Esophagus squamous epithelium (tissue), 5 donors: ENCODE measurements at regions not wholly inside any gene's neighbourhood (a gene's known extent, or its start where the extent isn't known, plus 50 kb on each side); places are given as distances from the start of the nearest gene placed in this dataset.
A peak's percentile ranks its signal among the peaks of the same experiment; 100 is the strongest.

Experiments
- DNase-seq: peaks from one replicate; lab custom pipeline; 2025; lab: John Stamatoyannopoulos, UW
- H3K27ac ChIP-seq, 4 donors: fragments of 200-600 bp; sonication (generic); one replicate each; pipeline ENCODE4 v1.5.1; 2016 to 2019; ENCODE audit warnings: mild to moderate bottlenecking in 1 of 4
- H3K27me3 ChIP-seq, 4 donors: fragments of 200-600 bp; sonication (generic); 1 replicate in 3 of 4; 2 replicates in 1 of 4; pipeline versions ENCODE4 v1.5.1 to v1.6.0; 2017 to 2021; ENCODE audit warnings: antibody characterized with exemption in 1 of 4
- H3K36me3 ChIP-seq, 3 donors: fragments of 200-600 bp; sonication (generic); one replicate each; pipeline ENCODE4 v1.5.1; 2016 to 2019
- H3K4me1 ChIP-seq, 3 donors: fragments of 200-600 bp; sonication (generic); one replicate each; pipeline ENCODE4 v1.5.1; 2017 to 2019
- H3K4me3 ChIP-seq, 4 donors: fragments of 200-600 bp; sonication (generic); 1 replicate in 3 of 4; 2 replicates in 1 of 4; pipeline ENCODE4 v1.5.1; 2016 to 2019; ENCODE audit warnings: mild to moderate bottlenecking in 2 of 4, moderate library complexity in 1 of 4
- H3K9me3 ChIP-seq, 3 donors: fragments of 200-600 bp; sonication (generic); one replicate each; pipeline ENCODE4 v1.5.1; 2016 to 2019
- CTCF ChIP-seq, 6 experiments: fragments of 450-650 bp in 4 of 6; fragments of 200-600 bp in 2 of 6; sonication (generic) in 2 of 6; IDR thresholded peaks; one replicate each; pipeline ENCODE4 v1.5.1; 2016 to 2019; ENCODE audit warnings: antibody characterized with exemption in 6 of 6, mild to moderate bottlenecking in 4 of 6, moderate library complexity in 4 of 6
- POLR2A ChIP-seq, 4 donors: fragments of 450-650 bp; IDR thresholded peaks; one replicate each; pipeline ENCODE4 v1.6.1; 2017; ENCODE audit warnings: antibody characterized with exemption in 4 of 4, mild to moderate bottlenecking in 4 of 4, moderate library complexity in 3 of 4
- WGBS, 2 donors: methylation state at CpG; one replicate each; pipeline ENCODE4 v1.1.5; 2018; 5-methylcytosine and 5-hydroxymethylcytosine counted together
- intact Hi-C: fragments of 100-400 bp; cut with DNase I; formaldehyde crosslinking; loops from one replicate; pipeline ENCODE4 v1.15.0; 2022
- donor health status: DM: yes; HTN: yes; CAD: no.

- DNase-seq = peak; percentile 41
Measured at GRCh38 chr1:244970236-244970743, 105.9 kb upstream of the HNRNPU start.

GRCh38 chr1:244969355-244970235 lies 105.3 kb upstream of the HNRNPU start:
- no peaks in the 10 kb centered on the region for H3K36me3 ChIP-seq
- DNase-seq = peak; percentile 33

More at GRCh38 chr1:244970236-244970743, 105.9 kb upstream of the HNRNPU start:
- peak overlapping the region; percentile 99 to 100 (median 100) for H3K27ac ChIP-seq
- H3K36me3 ChIP-seq = no peaks in the 10 kb centered on the region
- peak overlapping the region; percentile 70 to 94 (median 80) for H3K4me3 ChIP-seq
- H3K9me3 ChIP-seq = no peaks in the 10 kb centered on the region
- H3K4me1 ChIP-seq = peaks cover 0 to 29% (median 9%) of the 10 kb centered on the region in 3 donors
- whole genome bisulfite sequencing, 2 donors = 0% methylated on average over 8 of the region's 55 CpGs; no CpG with 5 or more reads in 1 of the 2 donors
- no peaks in the 10 kb centered on the region for H3K27me3 ChIP-seq
- no peak for TF ChIP-seq CTCF (IDR thresholded peaks at IDR 0.05)
- TF ChIP-seq POLR2A (IDR thresholded peaks at IDR 0.05) = peak in 1 of 4 donors; percentile 88
- intact Hi-C loops = loop anchor here (5.0 kb wide), 1 partner anchor 108 kb away; the partner anchor contains the start of gene HNRNPU

GRCh38 chr1:244968881-244969280 lies 104.5 kb upstream of the HNRNPU start:
- Histone ChIP-seq H3K4me1 (peaks cover 0 to 43% (median 9%) of the 10 kb centered on the region in 3 donors), H3K9me3 (no peaks in the 10 kb centered on the region), H3K4me3 (peak overlapping the region; percentile 70 to 94 (median 80)), H3K27ac (peak overlapping the region; percentile 99 to 100 (median 100)), H3K36me3 (no peaks in the 10 kb centered on the region), H3K27me3 (no peaks in the 10 kb centered on the region)
- intact Hi-C loops = no loop called here
- 28 to 39% methylated on average over 4 of the region's 4 CpGs for WGBS, 2 donors
- no peak for TF ChIP-seq POLR2A (IDR thresholded peaks at IDR 0.05)
- TF ChIP-seq CTCF (IDR thresholded peaks at IDR 0.05) = no peak
- no peak for DNase-seq

More at GRCh38 chr1:244969355-244970235, 105.3 kb upstream of the HNRNPU start:
- Histone ChIP-seq H3K4me3 (peak overlapping the region; percentile 70 to 94 (median 80)), H3K9me3 (no peaks in the 10 kb centered on the region), H3K4me1 (peaks cover 0 to 36% (median 9%) of the 10 kb centered on the region in 3 donors), H3K27me3 (no peaks in the 10 kb centered on the region), H3K27ac (peak overlapping the region; percentile 99 to 100 (median 100))
- TF ChIP-seq CTCF (IDR thresholded peaks at IDR 0.05) = peak in 1 of 6 experiments; percentile 3
- peak in 3 of 4 donors; percentile 48 to 75 (median 64) for TF ChIP-seq POLR2A (IDR thresholded peaks at IDR 0.05)
- WGBS, 2 donors = 2 to 4% methylated on average over 25 to 37 of the region's 54 CpGs
- intact Hi-C loops = loop anchor here (5.0 kb wide), 1 partner anchor 107 kb away; the partner anchor contains the start of gene HNRNPU

- Histone ChIP-seq H3K9me3 (no peaks in the 10 kb centered on the region), H3K27me3 (no peaks in the 10 kb centered on the region), H3K4me1 (peaks cover 0 to 47% (median 9%) of the 10 kb centered on the region in 3 donors), H3K36me3 (no peaks in the 10 kb centered on the region), H3K27ac (peak overlapping the region; percentile 99 to 100 (median 100)), H3K4me3 (peak overlapping the region in 3 of 4 donors; percentile 70 to 94 (median 89))
- whole genome bisulfite sequencing, 2 donors = 60 to 71% methylated on average over 6 to 12 of the region's 12 CpGs
- intact Hi-C loops = no loop called here
- DNase-seq = no peak
- TF ChIP-seq POLR2A (IDR thresholded peaks at IDR 0.05) (no peak), CTCF (IDR thresholded peaks at IDR 0.05) (no peak)
Measured at GRCh38 chr1:244968471-244968871, 104.1 kb upstream of the HNRNPU start.
